ENCODE measurements at regions not wholly inside any gene's neighbourhood (a gene's known extent, or its start where the extent isn't known, plus 50 kb on each side); places are given as distances from the start of the nearest gene placed in this dataset.

- no peak overlapping the region for H3K9ac ChIP-seq (ENCODE audit: low read length)
- DNase-seq (ENCODE audit: low read depth, low spot score) = no peak
- H3K4me3 ChIP-seq (replicated peaks in 1 of 2; ENCODE audit: low read depth in 1 of 2, low read length in 2 of 2) = no peak overlapping the region
- no peaks in the 10 kb centered on the region for H4K20me1 ChIP-seq (ENCODE audit: insufficient read depth)
- no peaks in the 10 kb centered on the region for H3K79me2 ChIP-seq (ENCODE audit: insufficient read depth, low read length)
- CTCF ChIA-PET = no interaction called here
- H3K4me2 ChIP-seq (ENCODE audit: low read length) = no peak overlapping the region
- intact Hi-C loops (cut with micrococcal nuclease) = no loop called here
- ATAC-seq = no peak
- RAD21 ChIA-PET (ENCODE audit: low non-redundant PET in 1 of 2, low total read pairs in 2 of 2, uncharacterized antibody in 2 of 2, unreplicated experiment in 2 of 2) = no interaction called here
- BruUV-seq (replicated peaks) = no TSS peak
- 0 out of 2 replicates have a peak, but pooled peaks cover 7% of the 10 kb centered on the region for H3K27me3 ChIP-seq (ENCODE audit: insufficient read depth, low read length)
- TF ChIP-seq MAX (IDR thresholded peaks at IDR 0.05) (no peak), EZH2 (IDR thresholded peaks at IDR 0.05) (no peak), RAD21 (IDR thresholded peaks at IDR 0.05; ENCODE audit: low read depth) (no peak), ELF1 (IDR thresholded peaks at IDR 0.05; ENCODE audit: borderline replicate concordance, low read depth) (no peak), CBX3 (IDR thresholded peaks at IDR 0.05; ENCODE audit: low read depth) (no peak), SIN3A (IDR thresholded peaks at IDR 0.05; ENCODE audit: low read depth) (no peak)
- H3K36me3 ChIP-seq (ENCODE audit: control insufficient read depth in 1 of 2, insufficient read depth in 2 of 2, low read length in 2 of 2) = no peaks in the 10 kb centered on the region
- no peak overlapping the region for H3K27ac ChIP-seq (ENCODE audit: low read depth, low read length)
- H2AFZ ChIP-seq (ENCODE audit: low read depth, low read length, poor library complexity, severe bottlenecking) = no peak overlapping the region
- H3K9me2 ChIP-seq (ENCODE audit: insufficient read depth) = no peaks in the 10 kb centered on the region
- H3K4me1 ChIP-seq (ENCODE audit: control insufficient read depth in 1 of 2, insufficient read depth in 2 of 2, low read length in 2 of 2) = no peaks in the 10 kb centered on the region
- POLR2A ChIA-PET = no interaction called here
- H3K9me3 ChIP-seq (ENCODE audit: control insufficient read depth in 1 of 2, insufficient read depth in 1 of 2, low read depth in 1 of 2, low read length in 2 of 2) = peaks cover 7 to 19% of the 10 kb centered on the region in 2 experiments; a peak in 2 of 4 replicates
Measured at GRCh38 chr10:129179972-129180678, 286.9 kb upstream of the MGMT start.

- no peaks in the 10 kb centered on the region for H3K4me1 ChIP-seq (ENCODE audit: control insufficient read depth in 1 of 2, insufficient read depth in 2 of 2, low read length in 2 of 2)
- H3K27me3 ChIP-seq (ENCODE audit: insufficient read depth, low read length) = no peaks in the 10 kb centered on the region
- H4K20me1 ChIP-seq (ENCODE audit: insufficient read depth) = no peaks in the 10 kb centered on the region
- no peak for ATAC-seq
- H3K79me2 ChIP-seq (ENCODE audit: insufficient read depth, low read length) = no peaks in the 10 kb centered on the region
- ChIA-PET CTCF (no interaction called here), RAD21 (ENCODE audit: low non-redundant PET in 1 of 2, low total read pairs in 2 of 2, uncharacterized antibody in 2 of 2, unreplicated experiment in 2 of 2) (no interaction called here), POLR2A (no interaction called here)
- H3K9me3 ChIP-seq (ENCODE audit: control insufficient read depth in 1 of 2, insufficient read depth in 1 of 2, low read depth in 1 of 2, low read length in 2 of 2) = peaks cover 2 to 20% of the 10 kb centered on the region in 2 experiments; a peak in 2 of 4 replicates
- no peaks in the 10 kb centered on the region for H3K36me3 ChIP-seq (ENCODE audit: control insufficient read depth in 1 of 2, insufficient read depth in 2 of 2, low read length in 2 of 2)
- no peak overlapping the region for H3K4me2 ChIP-seq (ENCODE audit: low read length)
- H3K9ac ChIP-seq (ENCODE audit: low read length) = no peak overlapping the region
- DNase-seq (ENCODE audit: low read depth, low spot score) = no peak
- no peaks in the 10 kb centered on the region for H3K9me2 ChIP-seq (ENCODE audit: insufficient read depth)
- no TSS peak for BruUV-seq (replicated peaks)
- no peak overlapping the region for H3K27ac ChIP-seq (ENCODE audit: low read depth, low read length)
- H3K4me3 ChIP-seq (replicated peaks in 1 of 2; ENCODE audit: low read depth in 1 of 2, low read length in 2 of 2) = no peak overlapping the region
- no peak overlapping the region for H2AFZ ChIP-seq (ENCODE audit: low read depth, low read length, poor library complexity, severe bottlenecking)
- intact Hi-C loops (cut with micrococcal nuclease) = no loop called here
- TF ChIP-seq SIN3A (IDR thresholded peaks at IDR 0.05; ENCODE audit: low read depth) (no peak), ZNF274 (IDR thresholded peaks at IDR 0.05; ENCODE audit: low read depth, low read length) (no peak), ATF3 (IDR thresholded peaks at IDR 0.05) (no peak)
Measured at GRCh38 chr10:129184196-129184595, 282.8 kb upstream of the MGMT start.
